Mucosa of gallbladder (tissue), 1 donor: ENCODE measurements at regions not wholly inside any gene's neighbourhood (a gene's known extent, or its start where the extent isn't known, plus 50 kb on each side); places are given as distances from the start of the nearest gene placed in this dataset.

Experiments used
- DNase-seq: peaks from one replicate; pipeline ENCODE4 v3.0.0-alpha.2; 2020; ENCODE audit warnings: low spot score
- donor health status: DM: no; HTN: no; CAD: no.

DNA sequence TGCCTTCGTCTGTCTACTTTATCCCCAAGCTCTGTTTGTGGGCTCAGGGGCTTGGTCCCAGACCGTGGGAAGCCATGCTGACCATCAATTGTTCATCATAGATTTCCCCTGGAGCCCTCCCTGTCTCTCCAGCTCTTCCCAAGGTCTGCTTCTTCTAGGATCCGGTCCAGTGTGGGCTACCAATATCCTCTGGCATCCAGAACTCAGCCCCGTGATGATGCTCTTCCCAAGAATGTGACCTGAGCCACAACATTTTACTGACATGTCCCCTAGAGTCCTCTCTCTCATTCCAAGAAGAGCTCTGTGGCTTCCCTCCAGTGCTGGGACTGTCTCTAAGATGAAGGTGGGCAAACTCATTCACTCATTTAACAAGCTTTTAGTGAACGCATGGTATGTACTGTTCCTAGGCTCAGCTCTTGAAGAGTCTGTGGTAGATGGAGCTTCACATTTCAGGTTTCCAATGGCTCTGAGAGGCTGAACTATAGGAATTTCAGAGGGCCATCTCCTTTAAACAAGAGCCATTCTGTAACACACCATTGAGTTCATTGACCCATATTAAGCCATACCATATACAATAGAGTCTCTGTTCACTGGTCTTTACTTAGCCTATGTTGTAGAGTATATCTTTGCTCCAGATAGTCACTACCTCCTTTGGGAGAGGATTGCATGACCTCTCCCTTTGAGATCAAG lies 142.0 kb upstream of the APCDD1 start:
- DNase-seq: no peak

DNA sequence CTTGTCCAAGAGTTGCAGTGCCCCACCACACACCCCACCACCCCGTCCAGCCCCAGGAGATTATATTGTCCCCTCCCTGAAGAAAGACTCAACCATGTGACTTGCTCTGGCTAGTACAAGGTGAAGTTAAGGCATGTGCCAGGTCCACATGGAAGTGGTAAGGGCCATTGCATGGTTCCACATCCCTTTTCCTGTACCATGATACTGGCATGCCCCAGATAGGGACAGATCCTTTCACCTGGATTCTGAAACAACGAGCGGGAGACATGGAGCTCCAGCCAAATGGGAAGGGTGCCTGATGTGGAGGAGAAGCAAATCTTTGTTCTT lies 141.5 kb upstream of the APCDD1 start:
- no peak for DNase-seq

DNA sequence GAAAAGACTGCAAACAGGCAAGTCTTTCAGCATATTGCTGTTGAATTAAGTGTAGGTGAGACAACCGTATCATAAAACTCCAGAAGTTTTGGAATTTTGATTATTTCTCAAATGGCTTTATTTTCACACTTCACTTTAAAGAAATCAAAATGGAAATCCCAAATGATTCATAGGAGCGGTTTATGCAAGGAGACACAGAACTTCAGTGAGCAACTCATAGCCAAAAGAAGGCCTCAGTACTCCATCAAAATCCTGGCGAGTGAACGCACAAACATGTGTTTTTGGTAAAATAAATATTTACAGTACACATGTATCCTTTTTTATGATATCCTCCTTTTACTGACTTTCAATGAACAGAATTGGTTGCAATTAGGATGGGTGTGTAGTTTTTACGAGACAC lies 140.4 kb upstream of the APCDD1 start:
- DNase-seq: no peak

DNA sequence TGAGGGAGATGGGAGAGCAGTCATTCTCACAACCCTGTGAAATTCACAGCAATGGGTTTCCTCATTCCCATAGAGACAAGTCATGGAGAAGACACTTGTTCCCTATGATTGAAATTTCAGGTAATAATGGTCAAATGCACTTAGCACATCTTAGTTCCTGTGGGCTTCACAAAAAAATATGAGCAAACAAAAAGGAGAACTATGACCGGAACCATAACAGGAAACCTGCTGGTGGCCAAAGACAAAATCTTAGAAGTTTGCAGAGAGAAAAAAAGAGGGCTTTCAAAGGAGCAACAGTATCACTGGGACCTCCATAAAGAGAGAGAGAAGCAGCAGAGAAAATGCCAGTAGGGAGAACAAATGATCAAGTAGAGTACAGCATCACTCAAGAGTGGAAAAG lies 138.9 kb upstream of the APCDD1 start:
- no peak for DNase-seq

DNA sequence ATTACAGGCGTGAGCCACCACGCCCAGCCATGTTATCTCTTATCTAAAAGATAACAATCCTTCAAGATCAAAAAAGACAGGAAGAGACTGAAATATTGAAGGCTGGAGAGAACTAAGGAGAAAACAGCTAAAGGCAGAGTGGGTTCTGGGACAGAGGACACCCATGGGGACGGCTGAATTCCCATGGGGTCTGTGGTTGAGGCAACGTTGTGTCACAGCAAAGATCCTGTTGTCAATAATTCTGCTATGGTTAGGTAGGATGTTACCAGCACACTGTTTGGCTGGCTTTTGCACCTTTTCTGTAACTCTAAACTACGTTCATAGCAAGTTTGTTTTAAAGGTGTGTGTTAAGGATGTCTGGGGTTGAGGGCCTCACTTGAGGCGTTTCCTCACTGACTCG lies 137.7 kb upstream of the APCDD1 start:
- DNase-seq: no peak

DNA sequence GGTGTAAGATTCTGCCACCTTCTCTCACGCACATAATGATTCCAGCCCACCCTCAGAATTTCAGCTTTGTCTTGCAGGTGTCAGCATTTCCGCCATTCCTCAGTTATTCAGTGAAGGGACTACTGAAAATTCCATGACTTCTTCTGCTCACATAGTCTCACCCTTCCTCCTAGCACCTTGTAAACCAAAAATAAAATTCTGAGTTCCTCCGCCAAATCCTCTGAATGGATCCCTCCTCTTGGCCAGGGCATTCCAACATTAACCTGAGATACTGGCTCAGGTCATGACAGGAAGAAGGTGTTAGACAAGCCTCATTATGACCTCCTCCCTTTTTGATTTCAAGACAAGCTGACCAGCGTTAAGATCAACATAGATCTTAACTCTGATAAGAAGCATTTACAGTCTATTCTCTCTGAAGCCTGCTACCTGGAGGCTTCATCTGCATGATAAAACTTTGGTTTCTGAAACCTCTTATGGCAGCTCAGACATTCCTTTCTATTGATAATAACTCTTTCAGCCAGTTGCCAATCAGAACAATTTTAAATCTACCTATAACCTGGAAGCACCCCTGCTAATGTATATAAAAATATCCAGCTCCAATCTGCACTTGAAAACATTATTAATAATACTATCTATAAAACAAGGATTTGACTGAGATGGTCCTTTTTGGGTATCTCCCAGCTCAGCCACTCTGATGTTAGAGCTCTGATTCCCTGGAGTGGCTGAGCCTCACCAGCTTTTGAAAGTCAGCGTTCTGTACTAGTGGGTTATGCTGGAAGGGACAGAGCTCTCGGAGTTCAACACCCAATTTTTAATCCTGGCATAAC lies 136.4 kb upstream of the APCDD1 start:
- DNase-seq: no peak

DNA sequence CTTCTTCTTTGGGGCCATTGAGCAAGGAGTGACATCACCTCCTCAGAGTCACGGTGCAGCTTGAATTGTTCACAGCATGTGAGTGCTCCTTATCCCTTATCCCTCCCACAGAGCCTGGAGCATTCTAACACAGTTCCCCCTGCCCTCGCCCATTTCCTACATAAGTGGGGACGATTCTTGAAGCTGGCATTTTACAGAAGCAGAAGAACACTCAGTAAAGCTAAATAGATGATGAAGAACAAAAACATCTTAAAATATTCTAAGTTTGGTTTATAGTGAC lies 135.8 kb upstream of the APCDD1 start:
- no peak for DNase-seq

DNA sequence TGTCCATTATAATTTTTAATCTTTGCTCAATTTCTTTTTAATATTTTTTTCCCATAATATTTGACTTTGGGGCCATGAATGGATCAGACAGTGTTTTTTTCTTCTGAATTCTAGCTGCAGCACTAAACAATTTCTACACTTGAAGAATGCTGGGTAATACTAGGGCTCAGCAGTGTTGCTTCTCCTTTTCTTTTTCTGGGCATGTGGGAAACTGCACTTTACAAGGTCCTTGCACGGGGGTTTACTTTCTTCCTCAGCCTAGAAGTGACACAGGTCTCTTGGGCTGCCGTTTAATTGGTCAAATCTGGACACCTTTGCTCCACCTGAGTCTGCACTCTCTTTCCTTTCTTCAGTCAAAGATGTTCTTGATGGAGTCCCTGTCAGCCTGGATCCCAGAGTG lies 135.4 kb upstream of the APCDD1 start:
- DNase-seq: no peak

DNA sequence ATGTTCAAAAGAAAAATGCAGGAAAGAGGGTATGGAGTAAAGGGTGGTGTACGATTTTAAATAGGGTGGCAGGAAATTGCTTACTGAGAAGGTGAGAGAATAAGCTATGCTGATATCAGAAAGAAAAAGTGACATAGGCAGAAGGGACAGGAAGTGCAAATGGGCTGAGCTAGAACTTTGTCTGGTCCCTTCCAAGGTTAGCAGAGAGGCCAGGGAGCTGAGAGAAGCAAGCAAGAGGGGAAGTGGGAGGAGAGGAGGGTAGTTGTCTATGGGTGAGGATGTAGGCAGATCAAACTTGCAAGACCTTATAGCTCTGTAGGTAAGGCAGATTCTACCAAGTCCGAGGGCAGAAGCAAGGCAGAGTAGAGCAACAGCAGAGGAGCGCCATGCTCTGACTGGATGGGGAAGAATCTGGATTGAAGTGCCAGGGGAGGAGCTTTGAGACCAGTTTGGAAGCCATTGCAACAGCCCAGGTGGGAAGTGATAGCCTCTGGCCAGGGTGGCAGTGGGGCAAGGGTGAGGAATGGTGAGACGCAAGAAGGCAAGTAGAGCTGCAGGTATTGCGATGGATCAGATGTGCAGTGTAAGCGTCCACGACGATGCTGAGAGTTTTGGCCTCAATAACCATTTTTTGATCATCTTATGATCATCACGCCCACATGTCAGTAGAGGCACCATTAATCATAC lies 134.4 kb upstream of the APCDD1 start:
- DNase-seq: no peak

DNA sequence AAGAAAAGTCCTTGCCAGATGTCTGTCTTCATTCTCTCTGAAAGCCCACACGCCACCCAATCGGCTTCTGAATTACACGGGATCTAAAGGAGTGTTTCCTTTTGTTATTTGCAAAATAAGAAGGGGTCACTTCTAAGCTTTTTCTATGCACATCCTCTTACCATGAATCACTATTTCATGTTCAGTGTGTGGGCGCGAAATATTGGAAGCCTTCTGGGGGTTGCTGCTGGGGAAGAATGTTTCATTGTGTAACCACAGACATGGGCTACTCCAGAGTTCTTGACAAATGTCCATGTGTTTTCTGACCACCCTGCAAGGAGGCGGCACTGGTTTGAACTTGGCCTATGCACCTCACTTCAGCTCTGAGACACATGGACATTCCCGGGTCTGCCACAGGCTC lies 133.6 kb upstream of the APCDD1 start:
- DNase-seq: no peak

DNA sequence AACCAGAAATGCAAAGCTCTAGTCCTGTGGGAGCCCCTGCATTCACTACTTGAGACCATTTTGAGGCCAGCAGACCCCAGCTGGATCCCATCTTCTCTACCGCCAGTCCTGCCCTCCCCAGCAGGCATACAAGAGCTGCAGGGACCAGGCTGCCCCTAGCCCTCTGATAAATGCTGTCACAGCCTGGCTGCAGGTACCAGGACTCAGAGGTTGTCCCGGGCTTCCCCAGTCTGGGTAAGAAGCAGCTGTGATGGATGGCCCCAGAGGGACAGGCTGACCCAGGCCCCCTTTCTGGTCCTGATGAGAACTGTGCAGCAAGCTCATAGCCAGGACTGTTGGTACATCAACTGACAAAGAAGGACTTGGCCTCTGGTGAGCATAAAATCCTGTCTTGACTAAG lies 132.9 kb upstream of the APCDD1 start:
- no peak for DNase-seq

DNA sequence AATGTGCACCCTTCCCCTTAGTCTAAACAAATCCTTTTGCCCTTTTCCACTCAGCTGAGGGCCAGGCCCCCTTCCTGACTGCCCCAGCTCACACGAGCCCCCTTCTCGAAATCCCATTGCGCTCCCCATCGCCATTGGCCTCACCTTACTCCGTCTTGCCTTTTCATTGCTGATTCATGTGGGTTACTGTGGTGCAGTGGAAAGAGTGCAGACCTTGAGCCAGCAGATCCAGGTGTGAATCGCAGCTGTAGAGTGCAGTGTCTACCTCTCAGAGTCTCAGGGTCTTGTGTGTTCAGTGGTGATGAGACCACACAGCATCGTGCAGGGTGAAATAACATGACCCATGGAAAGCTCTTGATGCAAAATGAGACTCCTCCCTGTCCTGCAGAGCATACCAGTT lies 132.4 kb upstream of the APCDD1 start:
- DNase-seq: no peak

DNA sequence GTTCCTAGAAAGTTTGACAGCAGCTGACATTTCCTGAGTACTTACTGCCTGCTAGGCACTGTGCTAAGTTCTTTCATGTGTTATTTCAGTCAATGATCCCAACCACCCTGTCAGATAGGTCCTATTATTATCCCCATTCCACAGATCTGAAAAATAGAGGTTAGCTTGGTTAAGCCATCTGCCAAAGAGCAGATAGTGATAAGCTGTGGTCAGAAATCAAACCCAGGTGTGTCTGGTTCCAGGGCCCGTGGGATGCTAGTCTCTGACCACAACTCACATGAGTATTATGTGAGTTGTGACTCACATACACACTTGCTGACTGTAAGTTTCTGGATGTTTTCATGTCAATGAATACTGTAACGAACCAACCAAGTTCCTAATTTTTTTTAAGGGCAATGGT lies 132.0 kb upstream of the APCDD1 start:
- DNase-seq: no peak

DNA sequence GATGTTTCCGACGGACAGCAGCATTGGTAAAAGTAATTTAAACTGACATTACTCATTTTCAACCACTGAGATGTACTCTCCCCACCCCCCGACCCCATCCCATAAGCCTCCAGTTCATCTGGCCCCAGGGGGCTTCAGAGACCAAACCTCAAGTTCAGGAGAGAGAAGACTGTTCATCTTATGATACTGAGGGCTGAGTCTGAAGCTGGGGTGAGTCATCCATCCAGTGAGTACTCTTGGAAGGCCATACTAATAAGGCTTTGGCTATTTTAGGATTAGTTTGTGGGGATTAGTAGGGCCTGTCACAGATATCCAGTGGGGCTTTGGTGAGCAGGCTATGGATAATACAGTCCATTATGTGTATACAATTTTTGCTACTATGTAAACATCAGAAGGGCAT lies 125.3 kb upstream of the APCDD1 start:
- DNase-seq: no peak

DNA sequence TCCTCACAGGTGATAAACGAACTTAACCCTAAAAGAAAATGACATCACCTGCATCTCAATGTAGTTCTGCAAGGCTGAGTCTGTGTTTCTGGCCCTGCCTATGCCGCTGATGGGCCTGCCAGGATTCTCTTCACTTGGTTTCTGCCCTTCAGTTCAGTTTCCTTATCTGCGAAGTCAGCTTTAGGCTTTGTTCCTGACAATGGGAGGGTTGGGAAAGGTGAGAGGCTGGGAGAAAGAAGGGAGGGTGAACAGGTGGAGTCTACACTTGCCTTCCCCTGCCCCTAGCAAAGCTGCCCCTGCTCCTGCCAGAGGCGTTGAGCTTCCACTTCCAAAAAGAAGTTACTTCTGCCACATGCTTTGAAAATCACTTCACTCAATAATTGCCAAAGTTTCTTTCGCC lies 124.0 kb upstream of the APCDD1 start:
- DNase-seq: no peak

DNA sequence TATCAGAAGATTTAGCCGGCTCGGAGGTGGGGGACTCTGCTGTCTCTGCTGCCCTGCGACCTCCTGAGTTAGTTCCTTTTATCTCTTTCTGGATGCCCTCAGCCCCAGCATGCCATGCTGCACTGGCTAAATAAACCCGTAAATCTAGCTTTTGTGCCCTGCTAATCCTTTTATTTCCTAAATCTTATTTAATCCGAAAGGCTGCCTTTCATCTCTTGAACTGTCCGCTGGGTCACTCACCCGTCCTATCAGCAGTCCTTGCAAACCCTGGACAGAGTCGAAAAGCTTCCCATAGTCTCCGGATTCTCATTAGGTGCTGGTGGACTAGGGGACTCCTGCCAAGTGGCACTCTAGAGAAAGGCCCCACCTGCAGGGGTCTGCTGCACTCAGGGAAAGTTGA lies 122.0 kb upstream of the APCDD1 start:
- no peak for DNase-seq

DNA sequence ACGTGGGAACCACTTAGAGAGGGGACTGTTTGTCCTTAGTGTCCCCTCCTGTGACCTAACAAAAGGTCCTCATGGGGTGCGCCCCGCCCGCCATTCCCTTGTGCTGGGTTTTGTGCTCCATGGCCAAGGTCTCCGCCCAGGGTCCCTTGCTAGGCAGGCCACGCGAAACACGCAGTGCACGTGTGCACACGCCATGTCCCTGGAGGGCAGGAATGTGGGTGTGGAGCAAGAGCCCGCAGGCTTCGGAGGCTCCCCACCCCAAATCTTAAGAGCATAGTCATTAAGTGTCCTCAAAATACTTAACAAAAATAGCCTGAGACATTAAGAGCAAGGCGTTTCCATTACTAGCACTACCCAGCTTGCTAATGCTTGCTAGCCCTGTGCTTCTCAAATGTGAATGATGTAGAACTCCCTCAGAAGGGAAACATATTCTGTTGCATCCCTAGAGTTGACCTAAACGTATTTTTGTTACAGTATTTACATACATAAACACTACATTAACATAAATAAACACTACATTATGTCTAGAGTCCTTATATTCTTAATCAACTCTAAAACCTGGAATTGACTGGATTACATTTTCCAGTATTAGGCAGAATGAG lies 117.6 kb upstream of the APCDD1 start:
- no peak for DNase-seq

DNA sequence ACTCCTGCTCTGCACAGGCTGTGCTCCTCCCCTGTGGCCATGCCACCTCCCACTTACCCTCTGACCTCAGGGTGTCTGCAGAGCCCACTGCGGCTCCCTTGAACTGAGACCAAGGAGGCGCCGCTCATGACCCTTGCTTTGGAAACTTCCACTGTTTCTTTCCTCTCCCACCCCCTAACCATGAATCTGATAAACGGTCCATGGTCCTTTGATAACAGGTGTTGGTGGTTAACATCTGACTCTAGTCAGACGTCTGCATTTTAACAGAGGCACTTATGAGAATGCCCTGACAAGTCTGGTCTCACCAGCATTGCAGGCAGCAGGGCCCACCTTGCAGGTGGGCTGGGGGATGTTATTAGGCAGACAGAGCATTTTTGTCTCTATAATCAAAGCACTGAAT lies 113.6 kb upstream of the APCDD1 start:
- no peak for DNase-seq

DNA sequence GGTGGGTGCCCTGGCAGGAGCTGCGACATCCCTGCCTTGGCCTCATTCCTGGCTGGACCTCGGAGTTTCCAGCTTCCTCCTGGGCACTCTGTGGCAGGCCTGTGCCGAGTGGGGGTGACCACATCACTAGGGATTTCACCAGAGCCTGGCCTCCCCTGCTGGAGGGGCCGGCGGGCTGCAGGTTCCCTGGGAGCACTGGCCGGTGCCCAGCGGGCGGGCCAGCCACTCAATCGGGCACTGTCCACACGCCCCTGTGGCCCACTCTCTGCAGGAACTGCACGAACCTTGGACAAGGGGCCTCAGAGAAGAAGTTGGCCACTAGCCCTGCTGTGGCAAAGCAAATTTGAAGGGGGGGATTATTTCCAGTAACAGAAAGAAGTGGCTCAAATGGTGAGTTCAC lies 110.7 kb upstream of the APCDD1 start:
- DNase-seq: no peak

DNA sequence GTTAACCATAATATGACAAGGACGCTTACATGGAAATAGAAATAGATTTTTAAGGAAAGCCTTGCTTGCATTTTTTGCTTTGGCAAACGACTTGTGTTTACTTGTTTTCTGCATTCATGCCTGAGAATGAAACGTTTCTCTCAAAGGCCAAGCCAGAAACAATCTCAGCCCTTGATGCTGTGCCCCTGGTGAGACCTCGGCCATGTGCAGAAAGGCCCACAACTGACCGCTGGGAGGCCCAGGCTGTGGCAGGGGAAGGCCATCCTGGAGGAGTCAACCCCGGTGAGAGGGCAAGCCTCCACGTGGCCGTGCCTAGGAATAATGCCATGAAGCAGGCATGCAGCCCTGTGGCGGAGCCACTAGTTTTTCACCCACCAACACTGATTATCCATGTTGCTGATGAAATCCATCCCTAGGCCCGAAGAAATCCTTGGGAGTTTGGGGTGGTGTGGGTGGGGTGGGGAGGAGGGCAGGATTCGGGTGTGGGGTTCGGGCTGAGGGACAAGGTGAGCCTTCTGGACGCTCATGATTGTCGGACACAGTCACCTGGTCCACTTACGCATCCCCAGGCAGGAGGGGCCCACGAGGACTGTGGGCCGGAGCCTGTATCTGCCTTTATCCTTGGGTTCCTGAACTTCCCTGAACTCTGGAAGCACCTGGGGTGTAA lies 107.6 kb upstream of the APCDD1 start:
- no peak for DNase-seq

DNA sequence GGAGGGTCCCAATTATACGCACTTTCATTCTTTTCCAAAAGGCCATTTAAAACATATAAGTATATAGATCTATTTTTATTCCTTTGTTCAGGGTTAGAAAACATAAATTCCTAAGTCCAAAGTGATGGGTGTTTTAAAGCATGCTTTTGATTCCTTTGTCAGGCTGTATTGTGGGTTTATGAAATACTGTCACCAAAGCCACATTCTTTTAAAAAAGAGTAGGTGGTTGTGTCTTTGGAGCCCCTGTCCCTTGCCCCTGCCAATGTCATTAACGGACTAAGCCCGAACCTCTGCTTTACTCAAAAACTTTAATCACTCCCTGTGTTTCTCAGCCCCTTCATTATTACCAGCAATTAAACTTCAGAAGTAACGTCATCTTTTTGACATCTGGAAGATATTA lies 104.9 kb upstream of the APCDD1 start:
- no peak for DNase-seq

DNA sequence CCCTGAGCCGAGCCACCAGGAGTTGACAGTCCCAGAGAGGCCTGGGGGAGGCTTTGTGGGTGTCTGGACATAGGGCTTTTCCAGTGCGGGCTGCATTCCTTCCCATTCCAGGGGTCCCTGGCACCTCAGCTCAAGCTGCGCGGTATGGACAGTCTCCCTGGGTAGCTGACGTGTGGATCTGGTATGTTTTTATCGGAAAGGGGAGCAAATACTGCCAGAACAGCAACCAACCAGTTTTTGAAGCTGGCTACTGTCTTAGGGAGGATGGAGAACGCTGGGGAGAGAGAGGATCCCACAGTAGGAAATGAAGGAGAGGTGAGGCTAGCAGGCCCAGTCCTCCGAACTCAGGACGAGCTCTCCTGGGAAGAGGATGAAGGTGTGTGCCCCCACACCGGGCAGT lies 103.8 kb upstream of the APCDD1 start:
- no peak for DNase-seq
